DMS114 treated with DMSO at 0.1 percent for 48 hours (cell line): ENCODE measurements at regions not wholly inside any gene's neighbourhood (a gene's known extent, or its start where the extent isn't known, plus 50 kb on each side); places are given as distances from the start of the nearest gene placed in this dataset.
"Not testable (repeated sequence)": the region's sequence is repeated elsewhere in the genome, so short reads cannot be mapped to it uniquely, and the experiment has no call there.

Experiments
- DNase-seq: peaks from one replicate; lab custom pipeline; 2025; ENCODE audit not compliant: unreplicated experiment; lab: John Stamatoyannopoulos, UW

DNA sequence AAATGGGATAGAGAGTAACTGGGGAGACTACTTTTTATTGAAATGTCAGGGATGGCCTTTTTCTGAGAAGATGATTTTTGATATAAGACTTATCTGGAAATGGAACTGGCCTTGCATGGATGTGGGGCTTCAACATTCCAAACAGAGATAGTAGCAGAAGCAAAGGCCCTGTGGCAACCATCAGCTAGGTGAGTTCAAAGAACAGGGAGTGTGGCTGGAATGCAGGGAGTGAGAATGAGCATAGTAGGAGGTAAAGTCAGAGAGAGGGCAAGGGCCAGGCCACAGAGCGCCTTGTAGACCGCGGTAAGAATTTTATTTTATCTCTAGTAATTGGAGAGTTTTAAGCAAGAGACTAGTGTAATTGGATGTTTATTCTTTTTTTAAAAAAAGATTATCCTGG is 227.0 kb upstream of the B3GALT2 start:
- no peak for DNase-seq

DNA sequence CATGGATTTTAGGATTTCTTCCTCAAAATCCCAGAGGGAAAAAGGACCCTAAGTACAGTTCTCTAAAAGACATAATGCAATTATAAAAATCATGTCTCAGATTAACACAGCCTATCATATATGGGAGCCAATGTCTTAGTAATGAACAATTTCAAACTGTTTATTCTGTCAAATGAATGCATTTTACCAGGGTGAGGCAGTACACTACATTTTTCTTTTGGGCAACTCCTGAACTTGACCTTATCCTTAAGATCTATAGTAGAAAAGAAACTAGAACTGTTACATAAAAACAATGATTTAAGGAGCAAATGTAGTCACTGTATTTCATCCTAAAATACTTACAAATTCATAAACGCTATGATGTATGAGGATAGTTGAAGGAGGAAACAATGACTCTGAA is 226.3 kb upstream of the B3GALT2 start:
- no peak for DNase-seq

DNA sequence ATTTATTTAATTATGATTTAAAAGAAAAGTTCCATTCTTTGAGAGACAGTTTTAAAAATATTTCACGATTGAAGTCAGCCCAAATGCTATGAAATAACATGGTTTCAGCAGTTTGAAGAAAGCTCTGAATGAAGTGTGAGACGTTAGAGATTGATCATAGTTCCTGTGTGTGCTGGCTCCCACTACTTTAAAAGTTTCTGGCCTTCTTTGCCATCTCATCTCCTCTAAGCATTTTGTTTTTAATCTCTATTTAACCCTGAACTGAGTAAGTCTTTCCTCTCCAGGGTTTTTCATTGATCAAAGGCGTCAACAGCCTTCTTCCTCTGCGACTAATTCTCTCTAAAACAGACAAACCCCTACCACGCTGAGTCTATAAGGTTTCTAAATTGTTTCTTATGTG is 225.3 kb upstream of the B3GALT2 start:
- DNase-seq, result no peak

DNA sequence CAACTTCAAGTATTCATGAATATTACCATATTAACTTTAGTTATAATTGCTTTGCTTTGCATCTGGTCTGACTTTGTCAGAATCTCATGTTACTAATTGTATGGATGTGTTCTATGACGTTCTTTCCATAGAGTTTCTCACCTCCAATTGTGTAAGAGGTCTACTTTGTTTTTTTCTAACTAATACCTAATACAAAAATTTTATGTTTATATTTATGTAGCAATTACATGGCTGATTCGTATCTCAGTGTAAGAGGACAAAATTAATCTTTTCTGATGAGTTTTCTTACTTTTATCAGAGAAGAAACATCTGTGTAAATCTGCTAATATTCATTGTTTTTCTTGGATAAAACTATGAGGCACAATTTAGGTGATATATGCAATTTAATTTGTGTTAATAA is 224.8 kb upstream of the B3GALT2 start:
- DNase-seq, result no peak

DNA sequence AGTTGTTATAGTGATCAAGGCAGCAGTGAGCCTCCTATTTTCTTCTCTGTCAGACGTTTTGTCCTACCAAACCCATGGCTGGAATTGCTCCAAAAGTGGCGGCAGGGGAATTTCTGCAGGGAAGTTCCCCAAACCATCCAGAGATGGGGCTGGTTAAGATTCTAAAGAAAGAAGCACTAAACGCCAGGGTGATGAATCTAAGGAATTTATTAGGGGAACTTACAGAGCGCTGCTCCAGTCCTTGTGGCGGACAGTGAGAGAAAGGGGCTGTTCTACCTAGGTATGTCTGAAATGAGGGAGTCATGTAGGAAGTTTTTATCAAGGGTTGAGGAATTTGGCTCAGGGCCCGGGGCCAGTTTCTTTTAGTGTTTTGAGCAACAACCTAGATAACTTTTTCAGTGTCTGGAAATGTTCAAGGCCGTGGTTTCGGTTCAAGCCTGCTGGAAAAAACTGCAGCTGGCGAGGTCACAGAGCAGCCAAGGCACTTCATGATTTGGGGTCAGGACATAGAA is 222.4 kb upstream of the B3GALT2 start:
- DNase-seq, result no peak

DNA sequence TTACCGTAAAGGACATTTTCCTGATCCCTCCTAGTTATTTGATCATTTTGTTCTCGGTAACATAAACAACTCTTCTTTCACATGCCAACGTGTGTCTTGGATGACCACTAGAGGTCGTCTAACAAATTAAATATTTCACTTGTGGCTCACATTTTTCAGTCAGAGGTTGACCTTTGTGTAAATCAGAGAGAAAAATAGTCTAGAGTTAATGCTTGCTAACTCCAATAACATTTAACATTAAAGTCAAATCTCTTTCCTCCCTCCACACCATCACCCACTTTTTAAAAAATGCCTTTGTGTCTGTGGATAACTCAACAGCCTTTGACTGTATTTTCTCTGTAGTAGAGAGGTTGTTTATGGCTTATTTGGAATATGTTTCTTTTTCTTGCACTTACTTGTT is 220.5 kb upstream of the B3GALT2 start:
- DNase-seq, result peak; percentile 16

DNA sequence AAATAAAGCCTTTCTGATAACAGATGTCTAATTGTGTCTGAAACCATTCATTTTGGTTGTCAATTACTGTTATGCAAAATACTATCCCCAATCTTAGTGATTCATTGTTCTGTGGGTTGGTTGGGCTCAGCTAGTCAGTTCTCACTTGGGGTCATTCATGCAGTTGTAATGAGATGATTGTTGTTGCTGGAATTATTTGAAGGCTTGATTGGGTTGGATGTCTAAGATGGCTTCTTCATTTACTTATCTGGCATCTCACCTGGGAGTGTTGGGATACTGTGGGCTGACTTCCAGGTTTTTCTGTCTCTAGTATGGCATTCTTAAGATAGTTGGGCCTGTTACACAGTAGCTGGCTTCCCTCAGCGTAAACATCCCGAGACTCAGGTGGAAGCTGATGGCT is 217.8 kb upstream of the B3GALT2 start:
- DNase-seq, result no peak

DNA sequence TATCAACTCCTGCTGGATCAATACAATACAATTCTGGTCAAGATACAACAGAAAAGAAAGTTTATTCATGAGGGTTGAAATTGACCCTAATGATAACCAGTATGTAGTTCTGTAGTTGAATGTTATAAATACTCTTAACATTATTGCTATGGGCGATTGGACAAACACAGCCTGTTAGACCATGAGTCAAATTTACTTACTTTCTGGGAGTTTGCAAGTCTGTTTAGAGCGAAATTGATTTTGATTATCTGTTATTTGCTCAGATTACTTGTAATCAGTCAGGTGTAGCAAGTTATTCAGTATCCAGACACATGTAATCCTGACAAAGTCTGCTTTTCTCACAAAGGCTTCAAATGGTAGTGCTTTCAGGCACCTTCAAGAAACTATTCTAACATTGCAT is 216.6 kb upstream of the B3GALT2 start:
- no peak for DNase-seq

DNA sequence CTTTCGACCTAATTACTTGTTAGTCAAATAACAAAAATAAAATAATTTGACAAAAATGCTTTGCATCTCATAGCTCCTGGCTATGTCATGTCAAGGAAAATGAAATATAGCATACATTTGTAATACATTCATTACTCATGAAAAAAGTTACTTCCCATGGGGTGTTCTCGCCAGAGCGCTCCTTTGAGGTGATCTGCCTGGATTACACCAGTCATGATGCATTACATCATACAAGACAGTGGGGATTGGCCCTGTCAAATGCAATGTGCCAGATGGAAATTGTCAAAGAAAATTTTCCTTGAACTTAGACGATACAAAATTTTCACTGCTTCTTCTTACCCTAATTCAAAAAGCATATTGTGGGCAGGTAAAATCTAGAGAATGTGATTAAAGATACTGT is 215.6 kb upstream of the B3GALT2 start:
- DNase-seq, result no peak

DNA sequence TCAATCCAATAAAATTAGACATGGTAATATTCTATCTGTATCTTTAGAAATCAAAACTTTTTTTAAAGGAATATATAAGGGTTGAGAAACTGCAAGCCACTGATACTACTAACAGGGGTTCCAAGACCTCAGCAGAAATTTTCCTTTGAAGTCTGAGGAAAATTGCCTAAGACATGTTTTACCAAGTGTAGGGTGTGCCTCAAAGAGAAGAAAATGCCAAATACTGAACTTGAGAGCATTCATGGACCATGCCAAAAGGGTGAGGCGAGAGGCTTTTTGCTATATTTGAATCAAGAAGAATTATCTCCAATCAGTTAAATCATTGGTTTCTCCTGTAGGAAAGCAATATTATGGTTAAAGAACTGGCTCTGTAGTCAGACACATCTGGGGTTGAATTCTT is 207.9 kb upstream of the B3GALT2 start:
- no peak for DNase-seq

DNA sequence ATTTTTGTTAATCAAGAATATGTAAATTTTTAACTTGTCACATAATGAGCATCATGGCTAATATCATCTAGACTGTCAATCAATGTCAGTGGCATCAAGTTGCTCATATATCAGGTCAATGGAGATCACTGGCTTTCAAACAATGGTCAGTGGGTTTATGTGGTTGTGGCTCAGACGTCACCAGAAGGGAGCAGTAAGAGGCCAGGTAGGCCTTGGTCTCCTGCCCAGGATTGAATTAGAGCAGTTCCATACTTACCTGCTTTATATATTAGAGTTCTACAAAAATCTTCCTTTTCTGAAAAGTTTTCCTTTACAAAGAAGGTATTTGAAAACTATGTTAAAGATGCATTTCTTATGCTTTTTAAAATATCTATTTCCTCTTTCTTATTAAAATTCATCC is 206.3 kb upstream of the B3GALT2 start:
- no peak for DNase-seq

DNA sequence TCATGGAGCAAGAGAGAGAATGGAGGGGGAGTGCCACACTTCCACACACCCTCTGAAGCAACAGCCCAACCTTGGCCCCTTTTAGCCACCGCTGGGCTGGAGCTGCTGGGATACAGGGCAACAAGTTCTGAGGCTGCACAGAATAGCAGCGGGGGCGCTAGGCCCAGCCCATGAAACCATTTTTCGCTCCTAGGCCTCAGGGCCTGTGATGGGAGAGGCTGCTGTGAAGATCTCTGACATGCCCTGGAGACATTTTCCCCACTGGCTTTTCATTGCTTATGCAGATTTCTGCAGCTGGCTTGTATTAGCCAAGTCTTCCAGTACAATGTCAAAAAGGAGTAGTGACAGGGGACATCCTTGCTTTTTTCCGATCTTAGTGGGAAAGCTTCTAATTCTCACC is 202.3 kb upstream of the B3GALT2 start:
- no peak for DNase-seq

DNA sequence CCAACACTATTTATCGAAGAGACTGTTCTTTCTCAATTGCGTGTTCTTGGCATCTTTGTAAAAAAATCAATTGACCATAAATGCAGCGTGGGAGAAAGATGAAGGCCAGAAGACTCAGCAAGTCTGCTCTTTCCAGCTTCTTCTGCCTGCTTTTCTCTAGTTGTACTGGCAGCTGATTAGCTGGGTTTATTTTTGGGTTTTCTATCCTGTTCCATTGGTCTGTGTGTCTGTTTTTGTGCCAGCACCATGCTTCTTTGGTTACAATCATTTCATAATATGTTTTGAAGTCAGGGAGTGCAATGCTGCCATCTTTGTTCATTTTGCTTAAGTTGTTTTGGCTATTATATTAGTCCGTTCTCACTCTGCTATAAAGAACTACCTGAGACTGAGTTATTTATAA is 201.8 kb upstream of the B3GALT2 start:
- DNase-seq, result no peak

DNA sequence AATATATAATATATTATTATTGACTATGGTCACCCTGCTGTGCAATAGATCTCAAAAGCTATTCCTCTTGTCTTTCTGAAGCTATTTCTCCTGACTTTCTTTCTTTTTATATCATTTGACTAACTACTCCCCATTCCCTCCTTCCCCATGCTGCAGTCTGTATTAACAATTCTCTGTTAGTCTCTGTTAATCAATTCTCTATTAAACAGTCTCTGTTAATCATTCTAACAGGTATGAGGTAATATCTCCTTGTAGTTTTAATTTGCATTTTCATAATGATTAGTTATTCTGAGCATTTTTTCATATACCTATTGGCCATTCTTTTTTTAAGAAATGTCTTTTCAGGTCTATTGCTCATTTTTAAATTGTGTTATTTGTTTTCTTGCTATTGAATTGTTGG is 201.0 kb upstream of the B3GALT2 start:
- DNase-seq, result no peak

DNA sequence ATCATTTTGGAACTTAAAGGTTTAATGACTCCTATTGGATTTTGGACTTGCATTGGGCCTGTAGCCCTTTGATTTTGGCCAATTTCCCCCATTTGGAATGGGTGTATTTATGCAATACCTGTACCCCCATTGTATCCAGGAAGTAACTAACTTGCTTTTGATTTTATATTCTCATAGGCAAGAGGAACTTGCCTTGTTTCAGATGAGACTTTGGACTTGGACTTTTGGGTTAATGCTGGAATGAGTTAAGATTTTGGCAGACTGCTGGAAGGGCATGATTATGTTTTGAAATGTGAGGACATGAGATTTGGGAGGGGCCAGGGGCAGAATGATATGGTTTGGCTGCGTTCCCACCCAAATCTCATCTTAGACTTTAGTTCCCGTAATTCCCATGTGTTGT is 192.0 kb upstream of the B3GALT2 start:
- DNase-seq, result not testable (repeated sequence)

DNA sequence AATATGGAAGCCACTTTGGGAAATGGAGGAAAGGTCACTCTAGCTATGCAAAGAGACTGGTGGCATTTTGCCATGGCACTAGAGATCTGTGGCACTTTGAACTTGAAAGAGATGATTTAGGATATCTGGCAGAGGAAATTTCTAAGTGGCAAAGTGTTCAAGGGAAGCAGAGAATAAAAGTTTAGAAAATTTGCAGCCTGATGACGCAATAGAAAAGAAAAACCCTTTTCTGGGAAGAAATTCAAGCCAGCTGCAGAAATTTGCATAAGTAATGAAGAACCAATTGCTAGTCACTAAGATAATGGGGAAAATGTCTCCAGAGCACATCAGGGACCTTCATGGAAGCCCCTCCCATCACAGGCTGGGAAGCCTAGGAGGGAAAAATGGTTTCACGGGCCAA is 191.1 kb upstream of the B3GALT2 start:
- DNase-seq, result no peak

DNA sequence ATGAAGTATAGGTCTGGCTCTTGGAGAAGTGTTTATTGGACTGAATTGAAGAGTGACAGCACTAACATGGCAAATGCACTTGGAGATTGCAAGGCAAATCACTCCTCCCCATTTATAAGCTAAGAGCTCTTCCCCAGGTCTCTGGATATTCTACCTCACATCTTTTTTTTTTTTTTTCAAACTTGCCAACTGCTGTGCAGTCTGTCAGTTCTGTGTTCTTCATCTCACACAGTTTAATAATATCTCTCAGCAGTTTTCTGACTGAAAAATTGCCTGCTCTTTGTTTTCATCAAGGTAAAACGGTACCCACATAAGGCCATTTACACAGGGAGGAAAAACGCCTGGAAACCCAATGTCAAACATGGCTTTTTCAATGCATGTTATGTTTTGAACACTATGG is 186.1 kb upstream of the B3GALT2 start:
- DNase-seq, result no peak

DNA sequence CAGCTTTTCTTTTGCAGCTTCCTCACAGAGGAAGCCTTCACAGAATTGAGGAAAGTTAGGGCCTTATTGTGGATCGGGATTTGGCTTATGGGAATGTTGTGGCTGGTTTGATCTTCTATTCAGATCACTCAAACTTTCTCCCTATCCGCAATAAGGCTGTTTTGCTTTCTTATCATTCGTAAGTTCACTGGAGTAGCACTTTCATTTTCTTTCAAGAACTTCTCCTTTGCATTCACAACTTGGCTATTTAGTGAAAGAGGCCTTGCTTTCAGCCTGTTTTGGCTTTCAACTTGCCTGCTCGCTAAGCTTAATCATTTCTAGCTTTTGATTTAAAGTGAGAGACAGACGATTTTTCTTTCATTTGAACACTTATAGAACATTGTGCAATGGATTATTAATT is 181.9 kb upstream of the B3GALT2 start:
- no peak for DNase-seq

DNA sequence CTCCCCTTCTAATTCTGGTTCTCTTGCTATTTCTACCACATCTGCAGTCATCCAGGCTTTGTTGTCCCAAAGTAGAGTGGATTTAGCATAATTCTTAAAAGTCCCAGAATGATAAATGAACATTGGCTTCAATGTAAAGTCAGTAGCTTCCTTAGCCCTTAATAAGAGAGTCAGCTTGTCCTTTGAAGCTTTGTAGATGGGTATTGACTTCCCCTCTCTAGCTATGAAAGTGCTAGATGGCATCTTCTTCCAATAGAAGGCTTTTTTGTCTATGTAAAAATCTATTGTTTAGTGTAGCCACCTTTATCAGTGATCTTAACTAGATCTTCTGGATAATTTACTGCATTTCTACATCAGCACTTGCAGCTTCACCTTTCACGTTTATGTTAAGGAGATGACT is 181.4 kb upstream of the B3GALT2 start:
- DNase-seq, result no peak

DNA sequence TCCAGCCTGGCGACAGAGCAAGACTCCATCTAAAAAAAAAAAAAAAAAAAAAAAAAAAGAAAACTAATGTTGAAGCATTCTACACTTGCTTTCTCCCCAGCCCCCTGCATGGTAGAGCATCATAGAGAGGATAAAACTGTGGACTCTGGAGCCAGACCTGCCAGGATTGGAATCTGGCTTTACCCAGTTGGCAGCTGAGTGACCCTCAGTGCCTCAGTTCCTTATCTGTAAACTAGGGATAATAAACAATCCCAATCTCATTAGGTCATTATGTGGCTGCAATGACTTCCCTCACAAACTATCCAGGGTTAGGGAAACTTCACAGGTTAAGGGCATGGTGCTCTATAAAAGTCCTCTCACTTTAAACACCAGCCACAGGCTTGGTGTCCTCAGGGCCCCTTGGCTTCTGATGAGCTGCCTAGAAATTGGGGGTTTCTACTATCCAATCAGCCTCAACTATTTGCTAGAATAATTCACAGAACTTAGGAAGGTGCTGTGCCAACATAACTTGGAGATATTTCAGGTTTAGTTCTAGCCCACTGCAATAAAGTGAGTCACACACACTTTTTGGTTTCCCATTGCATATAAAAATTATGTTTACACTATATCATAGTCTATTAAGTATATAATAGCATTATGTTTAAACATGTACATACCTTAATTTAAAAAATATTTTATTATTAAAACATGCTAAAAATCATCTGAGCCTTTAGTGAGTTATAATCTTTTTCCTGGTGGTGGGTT is 180.5 kb upstream of the B3GALT2 start:
- DNase-seq, result no peak

DNA sequence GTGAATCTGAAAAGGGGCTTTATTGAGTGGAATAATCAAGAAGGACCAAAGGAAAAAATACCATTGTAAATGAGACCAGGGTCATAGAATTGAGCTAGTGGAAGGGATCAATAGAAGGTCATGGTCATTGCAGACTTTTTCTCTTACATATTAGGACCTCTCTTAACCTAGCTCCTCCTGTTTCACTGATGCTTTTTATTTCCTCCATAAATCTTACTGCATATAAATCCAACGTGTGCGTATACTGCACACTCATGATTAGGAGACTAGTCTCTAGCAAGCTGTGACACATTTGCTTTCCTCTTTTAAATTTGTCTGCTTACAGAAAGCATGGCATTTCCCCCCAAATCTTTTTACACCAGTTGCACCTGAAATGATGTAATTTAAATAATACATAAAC is 179.6 kb upstream of the B3GALT2 start:
- DNase-seq, result no peak

DNA sequence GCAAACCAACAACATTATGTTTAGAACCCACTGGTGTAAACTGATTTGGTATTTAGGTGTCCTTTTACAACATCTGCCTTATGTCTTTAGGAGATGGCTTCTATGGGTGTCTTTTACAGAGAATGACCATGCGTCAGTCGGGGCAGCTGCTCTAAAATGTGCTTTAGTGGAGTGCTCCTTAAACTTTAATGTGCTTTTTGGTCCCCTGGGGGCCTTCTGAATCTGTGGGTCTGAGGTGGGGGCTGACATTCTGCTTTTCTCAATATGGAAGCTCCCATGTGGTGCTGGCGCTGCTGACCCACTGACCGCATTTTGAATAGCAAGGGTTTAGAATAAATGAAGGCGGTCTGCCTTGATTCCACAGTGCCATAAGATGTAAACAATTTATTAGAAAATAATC is 173.2 kb upstream of the B3GALT2 start:
- no peak for DNase-seq

DNA sequence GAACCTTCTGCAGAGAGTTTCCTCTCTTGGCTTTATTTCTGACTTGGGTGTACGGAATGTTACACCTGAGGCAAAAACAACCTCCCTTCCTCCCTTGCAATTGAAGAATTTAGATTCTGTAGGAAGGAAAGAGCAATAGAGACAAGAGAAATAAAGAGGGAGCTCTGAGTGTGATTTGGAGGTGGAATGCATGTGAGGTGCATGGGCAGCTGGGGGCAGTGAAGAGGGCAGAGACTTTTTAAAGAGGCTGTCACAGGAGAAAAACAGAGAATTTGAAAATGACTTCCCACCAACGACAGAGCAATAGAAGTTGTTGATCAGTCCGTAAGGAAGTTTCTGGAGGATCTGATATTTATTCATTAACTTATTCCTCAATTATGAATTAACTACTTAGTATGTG is 172.0 kb upstream of the B3GALT2 start:
- DNase-seq, result no peak
